ENCODE measurements at regions not wholly inside any gene's neighbourhood (a gene's known extent, or its start where the extent isn't known, plus 50 kb on each side); places are given as distances from the start of the nearest gene placed in this dataset.

GRCh38 chr1:117708323-117709248, 102.7 kb downstream of the TENT5C start (continued):
- TF ChIP-seq MXD1 (CRISPR knock-in tag; IDR thresholded peaks at IDR 0.05; ENCODE audit: borderline replicate concordance, poor library complexity, severe bottlenecking) (no peak), MEF2D (tag; conservative IDR thresholded peaks at IDR 0.05; ENCODE audit: low read depth) (no peak), CBFA2T3 (IDR thresholded peaks at IDR 0.05) (peak; percentile 67), ZBTB7A (IDR thresholded peaks at IDR 0.05; ENCODE audit: borderline replicate concordance, control insufficient read depth, low read depth, low read length) (no peak; the same call in 1 of the 2 replicates), TGIF2 (CRISPR knock-in tag; IDR thresholded peaks at IDR 0.05) (no peak), ATF1 (CRISPR knock-in tag; IDR thresholded peaks at IDR 0.05) (no peak), ATF1 (tag; IDR thresholded peaks at IDR 0.05) (no peak), RBM39 (optimal IDR thresholded peaks at IDR 0.05; ENCODE audit: low read depth, low read length) (no peak), E2F6 (IDR thresholded peaks at IDR 0.05; ENCODE audit: borderline replicate concordance in 1 of 2, extremely low read depth in 1 of 2, insufficient read depth in 1 of 2, insufficient read length in 1 of 2, low read depth in 1 of 2, low read length in 1 of 2, poor library complexity in 1 of 2, severe bottlenecking in 1 of 2) (peak in 1 of 2 experiments; percentile 35), RBM14 (IDR thresholded peaks at IDR 0.05; ENCODE audit: borderline replicate concordance, insufficient read depth, low read depth, low read length) (no peak), POLR2AphosphoS5 (IDR thresholded peaks at IDR 0.05; ENCODE audit: control insufficient read depth, insufficient read depth, low read depth, low read length) (peak; percentile 18; the same call in 1 of the 2 replicates), NEUROD1 (IDR thresholded peaks at IDR 0.05; ENCODE audit: borderline replicate concordance, low read depth, low read length, partially characterized antibody) (no peak)
- TF ChIP-seq, protein P1, sequence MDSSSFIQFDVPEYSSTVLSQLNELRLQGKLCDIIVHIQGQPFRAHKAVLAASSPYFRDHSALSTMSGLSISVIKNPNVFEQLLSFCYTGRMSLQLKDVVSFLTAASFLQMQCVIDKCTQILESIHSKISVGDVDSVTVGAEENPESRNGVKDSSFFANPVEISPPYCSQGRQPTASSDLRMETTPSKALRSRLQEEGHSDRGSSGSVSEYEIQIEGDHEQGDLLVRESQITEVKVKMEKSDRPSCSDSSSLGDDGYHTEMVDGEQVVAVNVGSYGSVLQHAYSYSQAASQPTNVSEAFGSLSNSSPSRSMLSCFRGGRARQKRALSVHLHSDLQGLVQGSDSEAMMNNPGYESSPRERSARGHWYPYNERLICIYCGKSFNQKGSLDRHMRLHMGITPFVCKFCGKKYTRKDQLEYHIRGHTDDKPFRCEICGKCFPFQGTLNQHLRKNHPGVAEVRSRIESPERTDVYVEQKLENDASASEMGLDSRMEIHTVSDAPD (CRISPR knock-in tag; IDR thresholded peaks at IDR 0.05) = no peak
- TF ChIP-seq, protein P2, sequence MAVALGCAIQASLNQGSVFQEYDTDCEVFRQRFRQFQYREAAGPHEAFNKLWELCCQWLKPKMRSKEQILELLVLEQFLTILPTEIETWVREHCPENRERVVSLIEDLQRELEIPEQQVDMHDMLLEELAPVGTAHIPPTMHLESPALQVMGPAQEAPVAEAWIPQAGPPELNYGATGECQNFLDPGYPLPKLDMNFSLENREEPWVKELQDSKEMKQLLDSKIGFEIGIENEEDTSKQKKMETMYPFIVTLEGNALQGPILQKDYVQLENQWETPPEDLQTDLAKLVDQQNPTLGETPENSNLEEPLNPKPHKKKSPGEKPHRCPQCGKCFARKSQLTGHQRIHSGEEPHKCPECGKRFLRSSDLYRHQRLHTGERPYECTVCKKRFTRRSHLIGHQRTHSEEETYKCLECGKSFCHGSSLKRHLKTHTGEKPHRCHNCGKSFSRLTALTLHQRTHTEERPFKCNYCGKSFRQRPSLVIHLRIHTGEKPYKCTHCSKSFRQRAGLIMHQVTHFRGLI (CRISPR knock-in tag; IDR thresholded peaks at IDR 0.05) = no peak
- TF ChIP-seq, protein P3, sequence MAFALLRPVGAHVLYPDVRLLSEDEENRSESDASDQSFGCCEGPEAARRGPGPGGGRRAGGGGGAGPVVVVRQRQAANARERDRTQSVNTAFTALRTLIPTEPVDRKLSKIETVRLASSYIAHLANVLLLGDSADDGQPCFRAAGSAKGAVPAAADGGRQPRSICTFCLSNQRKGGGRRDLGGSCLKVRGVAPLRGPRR (CRISPR knock-in tag; IDR thresholded peaks at IDR 0.05) = no peak
